HG02623 (cell line): ENCODE measurements at regions not wholly inside any gene's neighbourhood (a gene's known extent, or its start where the extent isn't known, plus 50 kb on each side); places are given as distances from the start of the nearest gene placed in this dataset.

Experiments used
- ATAC-seq: cut with Tn5 transposase; IDR thresholded peaks from one replicate; pipeline ENCODE4 v1.9.1; 2021; ENCODE audit warnings: moderate library complexity; ENCODE audit not compliant: unreplicated experiment

DNA sequence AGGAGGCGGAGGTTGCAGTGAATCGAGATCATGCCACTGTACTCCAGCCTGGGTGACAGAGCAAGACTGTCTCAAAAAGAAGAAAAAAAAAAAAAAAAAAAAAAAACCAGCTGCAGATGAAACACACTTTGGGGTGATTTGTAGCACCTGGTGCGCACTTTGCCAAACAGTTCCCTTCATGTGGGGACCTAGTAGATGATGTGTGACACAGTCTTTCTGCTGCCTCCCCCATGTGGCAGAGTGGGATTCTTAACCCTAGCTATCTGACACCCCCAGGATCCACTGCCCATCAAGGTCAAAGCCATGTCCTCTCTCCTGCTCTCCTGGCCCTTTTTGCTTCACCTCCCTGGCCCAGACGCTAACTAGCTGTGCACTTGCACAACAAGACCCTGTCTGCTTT lies 52.1 kb upstream of the PDZD8 start:
- ATAC-seq = no peak

- ATAC-seq = peak; percentile 56
Measured at GRCh38 chr10:117425974-117426566, 50.8 kb upstream of the PDZD8 start.

DNA sequence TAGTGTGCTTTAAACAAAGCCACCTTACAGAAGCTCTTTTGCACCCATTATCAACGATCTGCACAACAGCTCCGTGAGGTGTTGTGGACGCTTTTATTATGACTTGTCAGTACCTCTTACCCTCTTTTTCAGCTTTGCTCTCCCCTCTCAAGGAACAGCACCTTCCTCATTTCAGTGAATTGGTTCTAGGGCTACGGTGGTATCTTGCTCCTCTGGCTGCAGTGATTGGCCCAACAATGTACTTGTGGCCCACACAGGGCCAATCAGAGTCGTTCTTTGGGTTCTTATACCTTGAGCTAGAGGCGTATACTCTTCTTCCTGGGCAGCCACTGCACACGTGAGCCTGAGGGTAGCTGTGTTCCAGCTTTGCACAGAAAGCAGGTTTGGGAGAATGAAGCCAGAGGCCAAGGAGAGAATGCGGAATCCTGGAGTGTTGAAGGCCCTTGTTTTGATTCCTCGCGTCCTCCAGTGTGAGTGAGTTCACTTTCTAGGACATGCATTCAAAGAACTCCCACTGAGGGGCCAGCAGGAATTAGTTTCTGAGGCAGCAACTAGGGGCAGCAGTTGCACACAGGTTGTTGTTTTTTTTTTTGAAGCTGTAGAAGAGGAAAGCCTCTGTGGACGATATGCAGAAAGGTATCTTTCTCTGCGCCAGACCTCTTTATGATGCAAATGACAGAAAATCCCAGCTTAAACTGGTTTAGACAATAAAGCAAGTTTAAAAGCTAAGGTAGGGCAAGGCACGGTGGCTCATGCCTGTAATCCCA lies 49.8 kb upstream of the PDZD8 start:
- no peak for ATAC-seq
